H1 (cell line): ENCODE measurements at regions not wholly inside any gene's neighbourhood (a gene's known extent, or its start where the extent isn't known, plus 50 kb on each side); places are given as distances from the start of the nearest gene placed in this dataset.

Experiments
- CTCF ChIA-PET: fragments of 300-600 bp; sonication (Branson Sonifier 250); formaldehyde crosslinking; loops from one replicate; lab custom pipeline; 2021; ENCODE audit not compliant: partially characterized antibody; lab: Charles Lee
- POLR2A ChIA-PET: fragments of 300-600 bp; sonication (Branson Sonifier 250); formaldehyde crosslinking; loops from one replicate; lab custom pipeline; 2021; ENCODE audit warnings: inconsistent platforms; ENCODE audit not compliant: partially characterized antibody; lab: Charles Lee
- DNase-seq, 2 experiments: peaks; one replicate each; pipeline versions ENCODE4 v3.0.0 to v3.0.0-alpha.2; 2010 to 2022; ENCODE audit warnings: low spot score in 2 of 2, low read depth in 1 of 2, mixed read lengths in 1 of 2
- FAIRE-seq: peaks from 2 replicates; lab custom pipeline; 2011; peaks lifted over from hg19 to GRCh38; lab: Jason Lieb, UNC
- H2AFZ ChIP-seq: 2 replicates; pipeline ENCODE4 v1.8.1; 2012; ENCODE audit warnings: low read length, inconsistent platforms
- H2AK5ac ChIP-seq: 2 replicates; pipeline ENCODE4 v1.6.1; 2013; ENCODE audit warnings: low read depth, low read length
- H2BK120ac ChIP-seq: replicated peaks from 2 replicates; pipeline ENCODE3; 2013; ENCODE audit warnings: low read depth, low read length, inconsistent platforms
- H2BK12ac ChIP-seq: 2 replicates; pipeline ENCODE4 v1.6.1; 2013; ENCODE audit warnings: low read depth, low read length
- H2BK15ac ChIP-seq: 2 replicates; pipeline ENCODE4 v1.6.1; 2013; ENCODE audit warnings: low read length
- H2BK20ac ChIP-seq: 2 replicates; pipeline ENCODE4 v1.6.1; 2013; ENCODE audit warnings: low read length
- H2BK5ac ChIP-seq: 2 replicates; pipeline ENCODE4 v1.6.1; 2013; ENCODE audit warnings: low read depth, low read length
- H3K14ac ChIP-seq: 2 replicates; pipeline ENCODE4 v1.6.1; 2013; ENCODE audit warnings: inconsistent platforms; ENCODE audit not compliant: insufficient read length
- H3K18ac ChIP-seq: 2 replicates; pipeline ENCODE4 v1.6.1; 2013; ENCODE audit warnings: low read length; ENCODE audit errors: extremely low read depth
- H3K23ac ChIP-seq: 2 replicates; pipeline ENCODE4 v1.6.1; 2013; ENCODE audit warnings: inconsistent platforms; ENCODE audit not compliant: insufficient read length
- H3K23me2 ChIP-seq: 2 replicates; pipeline ENCODE4 v1.6.1; 2013; ENCODE audit warnings: low read depth, low read length
- H3K27ac ChIP-seq: 2 replicates; pipeline ENCODE4 v1.6.1; 2011; ENCODE audit warnings: low read depth, low read length, inconsistent platforms
- H3K27me3 ChIP-seq, 4 experiments: replicated peaks in 1 of 4; 1 replicate in 1 of 4; 2 replicates in 3 of 4; pipeline versions ENCODE4 v1.6.1 to v1.8.1; 2011 to 2013; ENCODE audit warnings: low read length in 3 of 4, mild to moderate bottlenecking in 3 of 4, inconsistent platforms in 2 of 4, mixed read lengths in 2 of 4, moderate library complexity in 1 of 4; ENCODE audit not compliant: control insufficient read depth in 3 of 4, insufficient read depth in 3 of 4; ENCODE audit errors: extremely low read depth in 1 of 4
- H3K36me3 ChIP-seq, 4 experiments: 2 replicates each; pipeline versions ENCODE4 v1.6.1 to v1.8.1; 2011 to 2013; ENCODE audit warnings: mild to moderate bottlenecking in 4 of 4, low read length in 3 of 4, moderate library complexity in 2 of 4, control low read depth in 1 of 4, inconsistent platforms in 1 of 4; ENCODE audit not compliant: insufficient read depth in 4 of 4, control insufficient read depth in 2 of 4
- H3K4ac ChIP-seq: replicated peaks from 2 replicates; pipeline ENCODE3; 2013; ENCODE audit warnings: low read length, low read depth, mixed read lengths, inconsistent platforms; ENCODE audit not compliant: insufficient read length
- H3K4me1 ChIP-seq, 4 experiments: replicated peaks in 1 of 4; 1 replicate in 1 of 4; 2 replicates in 3 of 4; pipeline versions ENCODE4 v1.6.1 to v1.8.1; 2011 to 2013; ENCODE audit warnings: low read length in 3 of 4, inconsistent platforms in 2 of 4, mixed read lengths in 1 of 4; ENCODE audit not compliant: insufficient read depth in 4 of 4, control insufficient read depth in 3 of 4
- H3K4me2 ChIP-seq, 2 experiments: 2 replicates each; pipeline versions ENCODE4 v1.6.1 to v1.8.1; 2011 to 2013; ENCODE audit warnings: low read depth in 2 of 2, low read length in 2 of 2, control low read depth in 1 of 2, inconsistent platforms in 1 of 2, mild to moderate bottlenecking in 1 of 2; ENCODE audit not compliant: insufficient read depth in 1 of 2
- H3K4me3 ChIP-seq, 4 experiments: fragments of 200-600, 300-600 bp in 1 of 4; sonication (generic), shearing (Covaris generic), sonication (Bioruptor Twin) in 1 of 4; 2 replicates each; pipeline versions ENCODE4 v1.5.1 to v1.8.1; 2011 to 2016; ENCODE audit warnings: low read length in 4 of 4, low read depth in 3 of 4, control low read depth in 2 of 4, inconsistent platforms in 2 of 4, mild to moderate bottlenecking in 2 of 4, mixed read lengths in 1 of 4, moderate library complexity in 1 of 4; ENCODE audit not compliant: insufficient read depth in 2 of 4; ENCODE audit errors: extremely low read depth in 1 of 4
- H3K56ac ChIP-seq: replicated peaks from 2 replicates; pipeline ENCODE3; 2013; ENCODE audit warnings: low read depth, mild to moderate bottlenecking, mixed read lengths, low read length, inconsistent platforms; ENCODE audit not compliant: insufficient read length
- H3K79me1 ChIP-seq: 2 replicates; pipeline ENCODE4 v1.6.1; 2013; ENCODE audit warnings: low read depth, low read length, control low read depth
- H3K79me2 ChIP-seq, 2 experiments: 2 replicates each; pipeline versions ENCODE4 v1.6.1 to v1.8.1; 2012 to 2013; ENCODE audit warnings: low read length in 2 of 2, mild to moderate bottlenecking in 2 of 2, inconsistent platforms in 1 of 2; ENCODE audit not compliant: insufficient read depth in 2 of 2, control insufficient read depth in 1 of 2
- H3K9ac ChIP-seq, 4 experiments: replicated peaks in 1 of 4; 1 replicate in 1 of 4; 2 replicates in 3 of 4; pipeline versions ENCODE4 v1.6.1 to v1.8.1; 2011 to 2013; ENCODE audit warnings: low read depth in 3 of 4, low read length in 3 of 4, control low read depth in 2 of 4, mild to moderate bottlenecking in 2 of 4, moderate library complexity in 2 of 4, inconsistent platforms in 1 of 4; ENCODE audit errors: extremely low read depth in 1 of 4
- H3K9me3 ChIP-seq, 2 experiments: 2 replicates each; pipeline versions ENCODE4 v1.6.1 to v1.8.1; 2012 to 2013; ENCODE audit warnings: mild to moderate bottlenecking in 2 of 2, moderate library complexity in 2 of 2, control low read depth in 1 of 2, inconsistent platforms in 1 of 2, low read depth in 1 of 2, low read length in 1 of 2, mixed read lengths in 1 of 2; ENCODE audit not compliant: insufficient read depth in 2 of 2
- H4K20me1 ChIP-seq, 2 experiments: replicated peaks in 1 of 2; 2 replicates each; pipeline versions ENCODE3 to v1.8.1; 2011 to 2013; ENCODE audit warnings: inconsistent platforms in 2 of 2, low read length in 2 of 2, mild to moderate bottlenecking in 1 of 2; ENCODE audit not compliant: insufficient read depth in 2 of 2, control insufficient read depth in 1 of 2
- H4K5ac ChIP-seq: 2 replicates; pipeline ENCODE4 v1.6.1; 2013; ENCODE audit warnings: low read length, low read depth, mixed read lengths, inconsistent platforms; ENCODE audit not compliant: insufficient read length
- H4K8ac ChIP-seq: 2 replicates; pipeline ENCODE4 v1.8.0; 2013; ENCODE audit warnings: mild to moderate bottlenecking, moderate library complexity, low read length, inconsistent platforms; ENCODE audit not compliant: insufficient read depth; ENCODE audit errors: extremely low read depth
- H4K91ac ChIP-seq: replicated peaks from 2 replicates; pipeline ENCODE3; 2013; ENCODE audit warnings: low read length, mixed read lengths, inconsistent platforms; ENCODE audit not compliant: insufficient read length
- CREB1 ChIP-seq: IDR thresholded peaks from 2 replicates; pipeline ENCODE4 v1.6.1; 2012; ENCODE audit warnings: inconsistent platforms
- E2F6 ChIP-seq: IDR thresholded peaks from 2 replicates; pipeline ENCODE4 v1.6.1; 2012; ENCODE audit warnings: inconsistent platforms
- GTF2F1 ChIP-seq: IDR thresholded peaks from 2 replicates; pipeline ENCODE4 v1.6.1; 2012; ENCODE audit warnings: low read depth, low read length, improper control_type of control experiment, borderline replicate concordance
- MAX ChIP-seq: IDR thresholded peaks from 2 replicates; pipeline ENCODE4 v1.6.1; 2012; ENCODE audit warnings: inconsistent platforms
- NRF1 ChIP-seq: IDR thresholded peaks from 2 replicates; pipeline ENCODE4 v1.6.1; 2011; ENCODE audit warnings: mild to moderate bottlenecking, low read depth, low read length, improper control_type of control experiment
- TAF1 ChIP-seq: IDR thresholded peaks from 2 replicates; pipeline ENCODE4 v1.6.1; 2011; ENCODE audit warnings: mild to moderate bottlenecking, low read depth, low read length
- TAF7 ChIP-seq: optimal IDR thresholded peaks from 2 replicates; pipeline ENCODE3; 2011; ENCODE audit warnings: low read depth, mild to moderate bottlenecking, inconsistent platforms, low read length, moderate library complexity, borderline replicate concordance
- WGBS, 2 experiments: shearing (Covaris generic) in 1 of 2; methylation state at CpG; one replicate each; pipeline versions ENCODE4 v1.1.6 to v1.1.7; 2013 to 2015; ENCODE audit warnings: low lambda C conversion rate in 2 of 2, mixed read lengths in 2 of 2, inconsistent platforms in 1 of 2, low coverage in 1 of 2, missing lambda C conversion rate in 1 of 2; ENCODE audit not compliant: insufficient replicate concordance in 2 of 2, insufficient coverage in 1 of 2, insufficient read length in 1 of 2; ENCODE audit errors: extremely low coverage in 1 of 2, missing lambda C conversion rate in 1 of 2; 5-methylcytosine and 5-hydroxymethylcytosine counted together

GRCh38 chr14:101506926-101507835 is 54.1 kb upstream of the DIO3 start:
- no peak overlapping the region for H3K4ac ChIP-seq
- no peak overlapping the region for H2BK5ac ChIP-seq
- no peak overlapping the region for H3K4me2 ChIP-seq
- no peaks in the 10 kb centered on the region for H3K23me2 ChIP-seq
- no peaks in the 10 kb centered on the region for H3K79me2 ChIP-seq
- no peaks in the 10 kb centered on the region; the same call in 1 of the 2 replicates for H3K79me1 ChIP-seq
- DNase-seq (no peak), FAIRE-seq (no peak)
- H3K23ac ChIP-seq = no peak overlapping the region
- H3K18ac ChIP-seq = no peak overlapping the region
- no peaks in the 10 kb centered on the region; a peak in 1 of 4 replicates for H3K9me3 ChIP-seq
- ChIA-PET CTCF (interaction anchor here (1.5 kb wide), 1 partner anchor 10 kb away, joined by 3 read pairs; no protein-coding TSS in a partner anchor), POLR2A (interaction anchor here (1.5 kb wide), 1 partner anchor 11 kb away, joined by 5 read pairs; no protein-coding TSS in a partner anchor)
- 86% methylated on average over 20 of the region's 27 CpGs; no CpG with 5 or more reads in 1 of the 2 experiments for WGBS, 2 experiments
- no peak overlapping the region for H2BK20ac ChIP-seq
- no peak overlapping the region for H2BK120ac ChIP-seq
- no peak overlapping the region for H2AFZ ChIP-seq
- H3K56ac ChIP-seq = no peak overlapping the region
- no peaks in the 10 kb centered on the region for H3K36me3 ChIP-seq
- TF ChIP-seq CREB1 = no peak
- no peak for TF ChIP-seq NRF1
- no peak for TF ChIP-seq TAF7
- TF ChIP-seq MAX = no peak
- TF ChIP-seq TAF1 = no peak
- no peak for TF ChIP-seq GTF2F1
- TF ChIP-seq E2F6 = no peak
- no peak overlapping the region for H2BK12ac ChIP-seq
- H3K4me1 ChIP-seq = no peaks in the 10 kb centered on the region
- no peak overlapping the region for H3K9ac ChIP-seq
- H4K5ac ChIP-seq = no peak overlapping the region
- H4K8ac ChIP-seq = no peak overlapping the region
- no peak overlapping the region for H3K14ac ChIP-seq
- H3K27ac ChIP-seq = no peak overlapping the region
- H4K91ac ChIP-seq = no peak overlapping the region
- H3K27me3 ChIP-seq = no peaks in the 10 kb centered on the region
- no peak overlapping the region for H2BK15ac ChIP-seq
- no peak overlapping the region for H3K4me3 ChIP-seq
- H2AK5ac ChIP-seq = no peak overlapping the region
- H4K20me1 ChIP-seq = no peaks in the 10 kb centered on the region
